Spinal cord (tissue), 9 donors: ENCODE measurements at regions not wholly inside any gene's neighbourhood (a gene's known extent, or its start where the extent isn't known, plus 50 kb on each side); places are given as distances from the start of the nearest gene placed in this dataset.

Experiments used
- DNase-seq, 6 donors: peaks; one replicate each; pipeline versions ENCODE4 v3.0.0 to v3.0.0-alpha.2; 2013 to 2015; ENCODE audit warnings: low spot score in 6 of 6, low read depth in 4 of 6
- H3K27ac ChIP-seq: one replicate; pipeline ENCODE4 v1.5.1; 2013; ENCODE audit warnings: low read depth, low read length, control low read depth
- H3K27me3 ChIP-seq: one replicate; pipeline ENCODE4 v1.6.1; 2013; ENCODE audit warnings: low read length; ENCODE audit not compliant: control insufficient read depth, insufficient read depth
- H3K36me3 ChIP-seq: one replicate; pipeline ENCODE4 v1.6.1; 2013; ENCODE audit warnings: low read length; ENCODE audit not compliant: control insufficient read depth, insufficient read depth
- H3K4me1 ChIP-seq: one replicate; pipeline ENCODE4 v1.6.1; 2013; ENCODE audit warnings: low read length; ENCODE audit not compliant: control insufficient read depth, insufficient read depth
- H3K4me3 ChIP-seq: one replicate; pipeline ENCODE4 v1.5.1; 2013; ENCODE audit warnings: low read depth, low read length, control low read depth
- H3K9me3 ChIP-seq: one replicate; pipeline ENCODE4 v1.6.1; 2013; ENCODE audit warnings: low read length; ENCODE audit not compliant: control insufficient read depth, insufficient read depth
- WGBS: methylation state at CpG from one replicate; pipeline ENCODE4 v1.1.5; 2013; ENCODE audit warnings: missing lambda C conversion rate; ENCODE audit not compliant: insufficient coverage; 5-methylcytosine and 5-hydroxymethylcytosine counted together
- donor health status: healthy.

DNA sequence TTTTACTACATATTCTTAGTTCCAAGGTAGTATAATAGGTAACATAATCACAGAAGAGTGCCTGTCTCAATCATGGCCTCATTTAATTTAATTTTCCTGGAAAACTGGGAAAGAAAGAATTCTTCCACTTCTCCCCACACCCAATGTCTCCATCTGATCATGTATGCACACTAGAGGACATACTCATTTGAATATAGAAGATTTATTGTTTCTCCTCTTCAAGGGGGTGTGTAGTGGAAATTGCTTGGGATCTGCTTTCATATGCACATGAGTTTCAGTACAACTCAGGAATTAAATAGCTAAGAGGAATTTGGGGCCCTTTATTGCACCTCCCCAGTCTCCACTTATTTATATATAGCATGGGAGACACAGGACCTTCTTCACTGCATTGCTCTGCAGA, 285.1 kb downstream of the SH3GL2 start:
- no peaks in the 10 kb centered on the region for H3K27me3 ChIP-seq
- H3K4me1 ChIP-seq = no peaks in the 10 kb centered on the region
- H3K36me3 ChIP-seq = no peaks in the 10 kb centered on the region
- no peak overlapping the region for H3K27ac ChIP-seq
- H3K4me3 ChIP-seq = no peak overlapping the region
- H3K9me3 ChIP-seq = no peaks in the 10 kb centered on the region
- no peak for DNase-seq

DNA sequence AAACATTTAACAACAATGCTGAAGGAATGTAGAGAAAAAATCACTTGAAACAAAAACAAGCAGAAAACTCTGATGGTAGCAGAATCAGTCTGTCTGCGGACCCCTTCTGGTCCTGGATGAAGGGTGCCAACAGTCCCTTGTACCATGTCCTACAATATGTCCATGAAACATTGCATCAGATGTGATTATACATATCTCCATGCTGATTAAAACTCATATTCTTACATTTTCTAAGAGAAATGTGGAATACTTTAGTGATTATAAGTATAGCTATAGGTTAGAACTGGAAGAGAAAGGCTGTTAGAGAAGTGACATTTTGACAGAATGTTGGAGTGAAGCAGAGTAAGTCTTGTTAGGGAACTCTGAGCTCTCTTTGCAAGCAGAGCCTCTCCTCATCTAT, 286.1 kb downstream of the SH3GL2 start:
- no CpG with 5 or more reads among the region's 1 CpG for WGBS
- DNase-seq = peak in 1 of 6 donors; percentile 38
- no peaks in the 10 kb centered on the region for H3K36me3 ChIP-seq
- no peak overlapping the region for H3K27ac ChIP-seq
- no peak overlapping the region for H3K4me3 ChIP-seq
- H3K9me3 ChIP-seq = no peaks in the 10 kb centered on the region
- H3K27me3 ChIP-seq = no peaks in the 10 kb centered on the region
- no peaks in the 10 kb centered on the region for H3K4me1 ChIP-seq

DNA sequence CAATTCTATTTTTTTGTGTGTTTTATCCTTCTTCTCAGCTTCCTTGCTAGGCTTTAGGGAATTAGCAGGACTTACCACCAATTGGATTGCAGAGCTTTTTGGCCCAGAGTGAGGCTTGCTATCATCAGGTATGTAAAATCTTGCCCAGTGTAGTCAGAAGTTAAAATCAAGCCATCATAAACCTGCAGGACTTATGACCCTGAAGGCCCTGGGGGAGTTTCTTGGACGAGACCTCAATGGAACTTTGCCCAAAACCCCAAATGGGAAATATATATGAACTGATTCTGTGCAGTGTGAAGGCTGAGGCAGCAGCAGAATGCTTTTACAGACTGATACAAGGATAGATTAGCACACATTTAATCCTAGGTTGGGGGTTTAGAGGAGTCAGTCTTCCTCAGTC, 287.0 kb downstream of the SH3GL2 start:
- Histone ChIP-seq H3K27ac (no peak overlapping the region), H3K4me1 (no peaks in the 10 kb centered on the region), H3K27me3 (no peaks in the 10 kb centered on the region), H3K36me3 (no peaks in the 10 kb centered on the region), H3K4me3 (no peak overlapping the region), H3K9me3 (no peaks in the 10 kb centered on the region)
- WGBS = no CpG with 5 or more reads among the region's 1 CpG
- peak in 1 of 6 donors; percentile 11 for DNase-seq

DNA sequence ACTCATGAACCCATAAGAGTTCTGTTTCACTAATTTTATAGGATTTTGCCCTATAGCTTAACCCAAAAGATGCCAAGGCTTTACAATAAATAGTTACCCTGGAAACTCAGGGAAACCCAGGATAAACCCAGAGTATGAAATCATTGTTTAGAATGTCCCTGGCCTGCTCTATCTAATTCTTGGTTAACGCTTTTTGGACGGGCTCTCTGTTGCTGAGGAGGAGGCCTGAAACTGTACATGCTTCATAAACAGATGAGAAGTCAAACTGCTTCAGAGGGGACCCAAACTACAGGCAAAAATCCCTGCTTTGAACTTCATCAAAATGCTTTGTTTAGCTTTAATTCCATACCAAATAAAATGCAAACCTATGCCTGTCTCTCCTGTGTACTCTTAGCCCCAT, 291.9 kb downstream of the SH3GL2 start:
- Histone ChIP-seq H3K9me3 (no peaks in the 10 kb centered on the region), H3K27me3 (no peaks in the 10 kb centered on the region), H3K36me3 (no peaks in the 10 kb centered on the region), H3K4me3 (no peak overlapping the region), H3K4me1 (no peaks in the 10 kb centered on the region), H3K27ac (no peak overlapping the region)
- 95% methylated on average over 2 of the region's 2 CpGs for WGBS
- no peak for DNase-seq

DNA sequence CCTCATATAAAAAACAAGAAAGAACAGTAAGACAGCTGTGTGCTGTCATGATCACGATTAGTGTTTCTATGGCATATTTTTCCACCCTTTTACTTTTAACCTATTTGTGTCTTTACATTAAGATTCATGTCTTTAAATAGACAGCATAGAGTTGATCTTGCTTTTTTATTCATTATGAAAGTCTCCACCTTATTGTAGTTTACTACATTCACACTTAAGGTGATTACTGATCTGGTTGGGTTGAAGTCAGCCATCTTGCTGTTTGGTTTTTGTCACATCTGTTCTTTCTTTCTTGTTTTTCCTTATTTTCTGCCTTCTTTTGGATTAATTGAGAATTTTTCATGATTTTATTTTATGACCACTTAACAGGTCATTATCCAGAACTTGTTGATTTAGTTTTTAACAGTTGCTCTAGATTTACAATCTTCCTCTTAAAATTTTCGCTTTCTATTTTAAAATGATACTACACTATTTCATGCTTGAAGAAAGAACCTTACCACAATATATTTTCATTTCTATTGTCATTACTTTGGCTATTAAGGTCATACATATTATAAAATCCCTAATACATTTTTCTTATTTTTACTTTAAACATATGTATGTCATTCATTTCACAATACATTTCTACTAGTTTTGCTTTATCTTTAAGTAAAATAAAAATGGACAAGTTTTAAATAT, 292.5 kb downstream of the SH3GL2 start:
- Histone ChIP-seq H3K36me3 (no peaks in the 10 kb centered on the region), H3K9me3 (no peaks in the 10 kb centered on the region), H3K27ac (no peak overlapping the region), H3K4me3 (no peak overlapping the region), H3K4me1 (no peaks in the 10 kb centered on the region), H3K27me3 (no peaks in the 10 kb centered on the region)
- no peak for DNase-seq
- no CpG with 5 or more reads among the region's 2 CpGs for WGBS

DNA sequence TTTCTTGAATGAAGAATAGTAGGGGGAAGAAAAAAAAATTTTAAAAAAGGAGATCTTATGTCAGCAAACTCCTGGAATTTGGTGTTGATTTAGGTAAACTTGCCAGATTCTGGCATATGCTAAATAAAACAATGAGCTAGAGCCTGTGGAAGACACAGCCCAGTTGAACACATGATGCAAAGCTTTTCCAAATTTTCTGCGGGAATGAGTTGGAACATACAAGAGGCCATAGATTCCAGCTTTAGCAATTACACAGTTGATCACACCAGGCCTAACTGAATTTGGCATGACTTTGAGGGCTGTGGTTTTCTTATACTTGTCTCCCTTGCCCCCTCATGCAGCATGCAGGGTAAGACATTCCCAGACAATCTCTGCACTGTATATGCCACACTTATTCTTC, 297.0 kb downstream of the SH3GL2 start:
- WGBS = no CpG with 5 or more reads among the region's 1 CpG
- Histone ChIP-seq H3K9me3 (no peaks in the 10 kb centered on the region), H3K36me3 (no peaks in the 10 kb centered on the region), H3K4me1 (no peaks in the 10 kb centered on the region), H3K27me3 (no peaks in the 10 kb centered on the region), H3K4me3 (no peak overlapping the region), H3K27ac (no peak overlapping the region)
- peak in 2 of 6 donors; percentile 44 to 57 for DNase-seq

DNA sequence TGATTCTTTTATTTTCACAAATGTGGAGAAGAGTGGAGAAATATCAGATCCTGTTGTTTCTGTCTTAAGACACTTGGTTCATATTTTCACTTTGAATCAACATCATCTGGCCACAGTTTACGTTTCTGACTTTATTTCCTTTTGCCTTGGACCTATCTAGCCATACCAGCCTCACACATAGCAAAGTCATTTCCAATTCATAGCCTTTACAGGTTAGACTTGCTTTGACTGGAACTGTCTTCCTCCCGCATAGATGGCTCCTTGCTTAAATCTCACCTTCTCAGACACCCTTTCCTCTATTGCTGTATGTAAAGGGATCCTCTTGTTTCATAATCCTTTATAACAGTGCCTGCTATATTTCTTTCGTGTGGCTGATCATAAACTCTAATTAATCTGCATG, 297.8 kb downstream of the SH3GL2 start:
- H3K9me3 ChIP-seq = no peaks in the 10 kb centered on the region
- H3K27me3 ChIP-seq = no peaks in the 10 kb centered on the region
- 100% methylated on average over 1 of the region's 3 CpGs for WGBS
- no peak for DNase-seq
- H3K27ac ChIP-seq = no peak overlapping the region
- no peaks in the 10 kb centered on the region for H3K36me3 ChIP-seq
- H3K4me1 ChIP-seq = no peaks in the 10 kb centered on the region
- H3K4me3 ChIP-seq = no peak overlapping the region

DNA sequence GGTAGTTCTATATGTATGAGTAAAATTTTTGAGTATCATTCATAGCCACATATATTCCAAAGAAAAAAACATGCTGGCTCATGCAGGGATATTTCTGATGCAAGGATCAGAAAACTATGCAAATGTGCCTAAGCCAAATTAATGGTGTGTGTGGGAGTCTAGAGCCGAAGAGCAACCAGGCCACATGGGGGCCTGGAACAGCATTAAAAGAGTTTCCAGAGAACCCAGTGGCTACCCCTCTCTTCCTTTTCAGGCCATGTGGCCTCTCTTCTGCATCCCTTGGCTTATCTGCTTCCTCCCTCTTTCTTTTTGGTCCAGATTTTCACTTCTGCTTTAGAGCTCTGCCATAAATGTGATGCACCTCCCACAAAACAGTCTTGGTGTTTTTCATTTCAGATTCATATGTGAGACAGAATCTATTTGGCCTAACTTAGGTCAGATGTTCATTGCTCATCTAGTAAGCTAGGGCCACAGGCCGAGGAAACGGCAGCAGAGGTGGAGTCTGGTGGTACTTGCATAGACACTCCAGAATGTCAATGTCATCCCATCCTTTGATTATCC, 300.0 kb downstream of the SH3GL2 start:
- no peaks in the 10 kb centered on the region for H3K9me3 ChIP-seq
- no peaks in the 10 kb centered on the region for H3K4me1 ChIP-seq
- H3K4me3 ChIP-seq = no peak overlapping the region
- H3K36me3 ChIP-seq = no peaks in the 10 kb centered on the region
- DNase-seq = no peak
- no peaks in the 10 kb centered on the region for H3K27me3 ChIP-seq
- H3K27ac ChIP-seq = no peak overlapping the region
- WGBS = 96% methylated on average over 2 of the region's 3 CpGs

DNA sequence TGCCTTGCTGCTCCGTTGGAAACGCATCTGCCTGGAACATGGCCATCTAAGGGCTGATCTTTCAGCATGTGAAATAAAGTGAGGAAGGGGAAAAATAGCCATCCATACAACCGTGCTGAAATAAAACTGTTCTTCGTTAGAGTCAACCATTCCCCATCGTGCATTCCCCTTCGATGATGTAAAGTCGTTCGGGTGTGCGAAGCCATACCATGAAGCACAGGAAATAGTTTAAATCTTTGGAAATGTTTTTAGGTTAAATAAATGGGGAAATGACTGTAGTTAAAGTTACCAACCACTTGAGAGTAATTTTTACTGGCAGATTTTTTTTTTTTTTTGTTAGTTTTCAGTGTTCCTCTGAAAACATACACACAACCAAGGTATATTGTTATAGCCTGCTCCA, 302.5 kb downstream of the SH3GL2 start:
- Histone ChIP-seq H3K27me3 (no peaks in the 10 kb centered on the region), H3K27ac (no peak overlapping the region), H3K4me1 (no peaks in the 10 kb centered on the region), H3K9me3 (no peaks in the 10 kb centered on the region), H3K36me3 (no peaks in the 10 kb centered on the region), H3K4me3 (no peak overlapping the region)
- WGBS = 90% methylated on average over 7 of the region's 9 CpGs
- no peak for DNase-seq
